B cell (primary cell): ENCODE measurements at regions not wholly inside any gene's neighbourhood (a gene's known extent, or its start where the extent isn't known, plus 50 kb on each side); places are given as distances from the start of the nearest gene placed in this dataset.

ENCODE experiments used
- CTCF ChIP-seq: fragments of 200-600 bp; IDR thresholded peaks from one replicate; pipeline ENCODE4 v1.8.0; 2022; ENCODE audit warnings: antibody characterized with exemption, mild to moderate bottlenecking
- EZH2 ChIP-seq: IDR thresholded peaks from 2 replicates; pipeline ENCODE4 v1.6.1; 2012; ENCODE audit warnings: borderline replicate concordance, low read depth, mild to moderate bottlenecking, moderate library complexity, low read length; ENCODE audit not compliant: insufficient read depth, poor library complexity, severe bottlenecking

GRCh38 chr14:85280074-85280473 is 249.9 kb upstream of the FLRT2 start:
- TF ChIP-seq CTCF (no peak), EZH2 (no peak)
